K562 (cell line): ENCODE measurements at regions not wholly inside any gene's neighbourhood (a gene's known extent, or its start where the extent isn't known, plus 50 kb on each side); places are given as distances from the start of the nearest gene placed in this dataset.
A peak's percentile ranks its signal among the peaks of the same experiment; 100 is the strongest.

Experiments
- ELF1 ChIP-seq: fragments of 200-800 bp; sonication (Bioruptor generic); IDR thresholded peaks from 2 replicates; pipeline ENCODE4 v1.6.1; 2016; ENCODE audit warnings: missing genetic modification characterization, missing compliant biosample characterization
- FOXJ2 ChIP-seq: fragments of 200-800 bp; sonication (Bioruptor generic); IDR thresholded peaks from 2 replicates; pipeline ENCODE4 v1.6.1; 2016; ENCODE audit warnings: missing genetic modification characterization, missing compliant biosample characterization
- GABPB2 ChIP-seq: fragments of 250-450 bp; sonication (Bioruptor Pico); conservative IDR thresholded peaks from 2 replicates; pipeline ENCODE4 v1.5.1; 2021; ENCODE audit warnings: mild to moderate bottlenecking
- HLTF ChIP-seq: fragments of 450-650 bp; IDR thresholded peaks from 2 replicates; pipeline ENCODE4 v1.6.1; 2016
- HNRNPL ChIP-seq: fragments of 200-400 bp; formaldehyde crosslinking; IDR thresholded peaks from 2 replicates; pipeline ENCODE4 v1.6.1; 2017; ENCODE audit warnings: low read depth, mild to moderate bottlenecking, low read length
- KDM4B ChIP-seq, 2 experiments: fragments of 450-650 bp in 1 of 2; sonication (generic) in 1 of 2; IDR thresholded peaks; 2 replicates each; pipeline ENCODE4 v1.6.1; 2016 to 2017; ENCODE audit warnings: borderline replicate concordance in 2 of 2, antibody characterized with exemption in 1 of 2, low read depth in 1 of 2, mild to moderate bottlenecking in 1 of 2
- MBD1 ChIP-seq: fragments of 250-450 bp; sonication (Bioruptor Pico); IDR thresholded peaks from 2 replicates; pipeline ENCODE4 v1.8.0; 2022; ENCODE audit warnings: inconsistent platforms
- MXI1 ChIP-seq: IDR thresholded peaks from 2 replicates; pipeline ENCODE4 v1.6.1; 2011; ENCODE audit warnings: low read depth, mild to moderate bottlenecking, improper control_type of control experiment, low read length
- NR2C2 ChIP-seq, 2 experiments: fragments of 200-800 bp in 1 of 2; sonication (Bioruptor generic) in 1 of 2; sonication (generic) in 1 of 2; formaldehyde crosslinking in 1 of 2; IDR thresholded peaks; 2 replicates each; pipeline versions ENCODE4 v1.6.1 to v1.8.0; 2016 to 2022; ENCODE audit warnings: mild to moderate bottlenecking in 1 of 2, missing compliant biosample characterization in 1 of 2, missing genetic modification characterization in 1 of 2, missing genetic modification reagents in 1 of 2
- OTX1 ChIP-seq: fragments of 450-650 bp; formaldehyde crosslinking; IDR thresholded peaks from 2 replicates; pipeline ENCODE4 v1.4.0; 2022; ENCODE audit warnings: mild to moderate bottlenecking
- RUNX1 ChIP-seq: sonication (generic); IDR thresholded peaks from 2 replicates; pipeline ENCODE4 v1.6.1; 2016; ENCODE audit warnings: antibody characterized with exemption, low read depth
- TEAD1 ChIP-seq, 2 experiments: fragments of 450-650 bp in 1 of 2; sonication (generic) in 1 of 2; formaldehyde crosslinking; IDR thresholded peaks; 2 replicates each; pipeline versions ENCODE4 v1.4.0 to v1.8.0; 2020 to 2022; ENCODE audit warnings: mild to moderate bottlenecking in 2 of 2, missing genetic modification reagents in 1 of 2
- TOE1 ChIP-seq, 2 experiments: fragments of 450-650 bp in 1 of 2; sonication (generic) in 1 of 2; formaldehyde crosslinking in 1 of 2; IDR thresholded peaks; 2 replicates each; pipeline versions ENCODE4 v1.7.1 to v1.8.0; 2016 to 2022; ENCODE audit warnings: borderline replicate concordance in 2 of 2, mild to moderate bottlenecking in 2 of 2, antibody characterized with exemption in 1 of 2, inconsistent platforms in 1 of 2, low read depth in 1 of 2, missing genetic modification reagents in 1 of 2, moderate library complexity in 1 of 2
- ZBED1 ChIP-seq: IDR thresholded peaks from 2 replicates; pipeline ENCODE4 v1.6.1; 2014
- ZC3H8 ChIP-seq: fragments of 450-650 bp; IDR thresholded peaks from 2 replicates; pipeline ENCODE4 v1.6.1; 2017
- ZFP1 ChIP-seq: fragments of 450-650 bp; formaldehyde crosslinking; IDR thresholded peaks from 2 replicates; pipeline ENCODE4 v1.4.0; 2020; ENCODE audit warnings: mild to moderate bottlenecking, mixed read lengths
- ZNF121 ChIP-seq: sonication (generic); formaldehyde crosslinking; conservative IDR thresholded peaks from 2 replicates; pipeline ENCODE4 v1.8.0; 2022; ENCODE audit warnings: missing genetic modification reagents
- ZNF324 ChIP-seq: fragments of 250-450 bp; sonication (Bioruptor Pico); IDR thresholded peaks from 2 replicates; pipeline ENCODE4 v1.4.0; 2020; ENCODE audit warnings: mild to moderate bottlenecking
- ZNF589 ChIP-seq: fragments of 200-800 bp; sonication (Bioruptor generic); IDR thresholded peaks from 2 replicates; pipeline ENCODE4 v1.6.1; 2016; ENCODE audit warnings: low read depth, missing genetic modification characterization, missing compliant biosample characterization
- ZNF740 ChIP-seq, 3 experiments: fragments of 200-800 bp in 1 of 3; sonication (Bioruptor generic) in 1 of 3; sonication (generic) in 1 of 3; formaldehyde crosslinking in 1 of 3; IDR thresholded peaks; 2 replicates each; pipeline versions ENCODE4 v1.6.1 to v1.8.0; 2016 to 2022; ENCODE audit warnings: mild to moderate bottlenecking in 2 of 3, missing compliant biosample characterization in 2 of 3, missing genetic modification characterization in 2 of 3, missing genetic modification reagents in 1 of 3
- TF ChIP-seq, protein P1 (sequence below): fragments of 450-650 bp; IDR thresholded peaks from 2 replicates; pipeline ENCODE4 v1.6.1; 2018; ENCODE audit not compliant: partially characterized antibody
- TF ChIP-seq, protein P2 (sequence below): sonication (generic); formaldehyde crosslinking; IDR thresholded peaks from 2 replicates; pipeline ENCODE4 v1.5.0; 2020; ENCODE audit warnings: missing genetic modification reagents

DNA sequence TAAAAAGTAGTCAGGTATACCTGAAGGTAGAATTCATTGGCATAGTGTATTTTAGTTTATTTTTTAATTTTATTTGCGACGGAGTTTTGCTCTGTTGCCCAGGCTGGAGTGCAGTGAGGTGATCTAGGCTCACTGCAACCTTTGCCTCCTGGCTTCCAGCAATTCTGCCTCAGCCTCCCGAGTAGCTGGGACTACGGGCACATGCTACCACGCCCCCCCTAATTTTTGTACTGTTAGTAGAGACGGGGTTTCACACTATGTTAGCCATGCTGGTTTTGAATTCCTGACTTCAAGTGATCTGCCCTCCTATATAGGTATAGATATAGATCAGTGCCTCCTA lies 102.8 kb upstream of the PRSS16 start (continued):
- TF ChIP-seq ZNF589 (CRISPR knock-in tag) (no peak), ZFP1 (CRISPR knock-in tag) (no peak), ZNF121 (no peak), TOE1 (IDR thresholded peaks at IDR 0.05; ENCODE audit: borderline replicate concordance) (no peak), TOE1 (CRISPR knock-in tag; IDR thresholded peaks at IDR 0.05; ENCODE audit: borderline replicate concordance, low read depth) (0 out of 2 replicates have a peak, but pooled peaks have one; percentile 76), FOXJ2 (tag) (0 out of 2 replicates have a peak, but pooled peaks have one; percentile 5), OTX1 (peak; percentile 64; the same call in 1 of the 2 replicates), ZNF740 (CRISPR knock-in tag; IDR thresholded peaks at IDR 0.05) (peak; percentile 81), ZNF740 (tag; IDR thresholded peaks at IDR 0.05) (no peak), KDM4B (IDR thresholded peaks at IDR 0.05; ENCODE audit: borderline replicate concordance in 2 of 2, low read depth in 1 of 2) (no peak), HNRNPL (no peak), TEAD1 (CRISPR knock-in tag; IDR thresholded peaks at IDR 0.05) (no peak), RUNX1 (no peak), GABPB2 (CRISPR knock-in tag) (0 out of 2 replicates have a peak, but pooled peaks have one; percentile 35), HLTF (no peak), MBD1 (no peak), ZNF324 (0 out of 2 replicates have a peak, but pooled peaks have one; percentile 4), ZC3H8 (no peak), ELF1 (tag) (no peak), MXI1 (peak; percentile 51), ZBED1 (peak; percentile 46; the same call in 1 of the 2 replicates), NR2C2 (CRISPR knock-in tag; IDR thresholded peaks at IDR 0.05) (peak; percentile 58; the same call in 1 of the 2 replicates), NR2C2 (tag; IDR thresholded peaks at IDR 0.05) (no peak)
- TF ChIP-seq, protein P1, sequence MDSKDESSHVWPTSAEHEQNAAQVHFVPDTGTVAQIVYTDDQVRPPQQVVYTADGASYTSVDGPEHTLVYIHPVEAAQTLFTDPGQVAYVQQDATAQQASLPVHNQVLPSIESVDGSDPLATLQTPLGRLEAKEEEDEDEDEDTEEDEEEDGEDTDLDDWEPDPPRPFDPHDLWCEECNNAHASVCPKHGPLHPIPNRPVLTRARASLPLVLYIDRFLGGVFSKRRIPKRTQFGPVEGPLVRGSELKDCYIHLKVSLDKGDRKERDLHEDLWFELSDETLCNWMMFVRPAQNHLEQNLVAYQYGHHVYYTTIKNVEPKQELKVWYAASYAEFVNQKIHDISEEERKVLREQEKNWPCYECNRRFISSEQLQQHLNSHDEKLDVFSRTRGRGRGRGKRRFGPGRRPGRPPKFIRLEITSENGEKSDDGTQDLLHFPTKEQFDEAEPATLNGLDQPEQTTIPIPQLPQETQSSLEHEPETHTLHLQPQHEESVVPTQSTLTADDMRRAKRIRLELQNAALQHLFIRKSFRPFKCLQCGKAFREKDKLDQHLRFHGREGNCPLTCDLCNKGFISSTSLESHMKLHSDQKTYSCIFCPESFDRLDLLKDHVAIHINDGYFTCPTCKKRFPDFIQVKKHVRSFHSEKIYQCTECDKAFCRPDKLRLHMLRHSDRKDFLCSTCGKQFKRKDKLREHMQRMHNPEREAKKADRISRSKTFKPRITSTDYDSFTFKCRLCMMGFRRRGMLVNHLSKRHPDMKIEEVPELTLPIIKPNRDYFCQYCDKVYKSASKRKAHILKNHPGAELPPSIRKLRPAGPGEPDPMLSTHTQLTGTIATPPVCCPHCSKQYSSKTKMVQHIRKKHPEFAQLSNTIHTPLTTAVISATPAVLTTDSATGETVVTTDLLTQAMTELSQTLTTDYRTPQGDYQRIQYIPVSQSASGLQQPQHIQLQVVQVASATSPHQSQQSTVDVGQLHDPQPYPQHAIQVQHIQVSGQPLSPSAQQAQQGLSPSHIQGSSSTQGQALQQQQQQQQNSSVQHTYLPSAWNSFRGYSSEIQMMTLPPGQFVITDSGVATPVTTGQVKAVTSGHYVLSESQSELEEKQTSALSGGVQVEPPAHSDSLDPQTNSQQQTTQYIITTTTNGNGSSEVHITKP = no peak
- TF ChIP-seq, protein P2, sequence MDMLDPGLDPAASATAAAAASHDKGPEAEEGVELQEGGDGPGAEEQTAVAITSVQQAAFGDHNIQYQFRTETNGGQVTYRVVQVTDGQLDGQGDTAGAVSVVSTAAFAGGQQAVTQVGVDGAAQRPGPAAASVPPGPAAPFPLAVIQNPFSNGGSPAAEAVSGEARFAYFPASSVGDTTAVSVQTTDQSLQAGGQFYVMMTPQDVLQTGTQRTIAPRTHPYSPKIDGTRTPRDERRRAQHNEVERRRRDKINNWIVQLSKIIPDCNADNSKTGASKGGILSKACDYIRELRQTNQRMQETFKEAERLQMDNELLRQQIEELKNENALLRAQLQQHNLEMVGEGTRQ (CRISPR knock-in tag) = no peak
